Spleen (tissue), 11 donors: ENCODE measurements at regions not wholly inside any gene's neighbourhood (a gene's known extent, or its start where the extent isn't known, plus 50 kb on each side); places are given as distances from the start of the nearest gene placed in this dataset.

ENCODE experiments used
- DNase-seq: peaks from one replicate; pipeline ENCODE4 v3.0.0-alpha.2; 2020
- H3K27ac ChIP-seq, 8 donors: fragments of 200-600 bp; sonication (generic) in 7 of 8; 1 replicate in 4 of 8; 2 replicates in 4 of 8; pipeline versions ENCODE4 v1.5.0 to v1.8.0; 2016 to 2021; ENCODE audit warnings: inconsistent platforms in 4 of 8, mild to moderate bottlenecking in 4 of 8, moderate library complexity in 1 of 8
- H3K27me3 ChIP-seq, 7 donors: fragments of 200-600 bp; sonication (generic) in 6 of 7; replicated peaks in 1 of 7; 1 replicate in 4 of 7; 2 replicates in 3 of 7; pipeline versions ENCODE4 v1.5.0 to v1.8.0; 2016 to 2021; ENCODE audit warnings: inconsistent platforms in 3 of 7, mild to moderate bottlenecking in 1 of 7
- H3K36me3 ChIP-seq, 6 donors: fragments of 200-600 bp; sonication (generic) in 5 of 6; 1 replicate in 4 of 6; 2 replicates in 2 of 6; pipeline versions ENCODE4 v1.5.0 to v1.8.0; 2016 to 2021; ENCODE audit warnings: inconsistent platforms in 2 of 6
- H3K4me1 ChIP-seq, 6 donors: fragments of 200-600 bp; sonication (generic) in 5 of 6; 1 replicate in 3 of 6; 2 replicates in 3 of 6; pipeline versions ENCODE4 v1.5.0 to v1.8.0; 2016 to 2021; ENCODE audit warnings: inconsistent platforms in 3 of 6
- H3K4me3 ChIP-seq, 8 donors: fragments of 200-600 bp; sonication (generic) in 7 of 8; 1 replicate in 4 of 8; 2 replicates in 4 of 8; pipeline versions ENCODE4 v1.5.0 to v1.8.0; 2016 to 2021; ENCODE audit warnings: inconsistent platforms in 4 of 8, mild to moderate bottlenecking in 4 of 8, moderate library complexity in 2 of 8
- H3K9me3 ChIP-seq, 8 donors: fragments of 200-600 bp; sonication (generic) in 7 of 8; 1 replicate in 4 of 8; 2 replicates in 4 of 8; pipeline versions ENCODE4 v1.5.0 to v1.8.0; 2016 to 2021; ENCODE audit warnings: inconsistent platforms in 4 of 8
- POLR2A ChIP-seq, 3 donors: fragments of 450-650 bp; IDR thresholded peaks; one replicate each; pipeline ENCODE4 v1.5.1; 2017; ENCODE audit warnings: antibody characterized with exemption in 3 of 3, mild to moderate bottlenecking in 1 of 3
- POLR2AphosphoS5 ChIP-seq, 3 donors: sonication (generic); formaldehyde crosslinking; IDR thresholded peaks; one replicate each; pipeline ENCODE4 v1.5.1; 2017; ENCODE audit warnings: antibody characterized with exemption in 3 of 3
- WGBS, 5 donors: extraction: QIAGEN DNeasy Blood & Tissue Kit in 3 of 5; methylation state at CpG; one replicate each; pipeline versions ENCODE4 v1.1.5 to v1.1.7; 2013 to 2018; 5-methylcytosine and 5-hydroxymethylcytosine counted together
- intact Hi-C: fragments of 100-400 bp; cut with DNase I; formaldehyde crosslinking; loops from one replicate; pipeline ENCODE4 v1.15.0; 2023; ENCODE audit warnings: low total_unique reads
- TF ChIP-seq, protein P1 (sequence below), 11 experiments: fragments of 200-600 bp in 7 of 11; fragments of 450-650 bp in 4 of 11; sonication (generic) in 4 of 11; IDR thresholded peaks in 8 of 11; conservative IDR thresholded peaks in 3 of 11; 1 replicate in 7 of 11; 2 replicates in 4 of 11; pipeline versions ENCODE4 v1.4.0 to v1.8.0; 2016 to 2021; ENCODE audit warnings: antibody characterized with exemption in 11 of 11, inconsistent platforms in 4 of 11, mild to moderate bottlenecking in 1 of 11
- donor health status: healthy with polysubstance abuse.
- donor health status: DM: no; HTN: no; CAD: no; lungs with moderate emphysema.
- donor health status: DM: no; HTN: no; CAD: no.
- donor health status: Bipolar disorder and iron deficiency.
- donor health status: healthy.
- donor health status: DM: no; HTN: no; CAD: no.
- donor health status: DM: yes; HTN: yes; CAD: no.

DNA sequence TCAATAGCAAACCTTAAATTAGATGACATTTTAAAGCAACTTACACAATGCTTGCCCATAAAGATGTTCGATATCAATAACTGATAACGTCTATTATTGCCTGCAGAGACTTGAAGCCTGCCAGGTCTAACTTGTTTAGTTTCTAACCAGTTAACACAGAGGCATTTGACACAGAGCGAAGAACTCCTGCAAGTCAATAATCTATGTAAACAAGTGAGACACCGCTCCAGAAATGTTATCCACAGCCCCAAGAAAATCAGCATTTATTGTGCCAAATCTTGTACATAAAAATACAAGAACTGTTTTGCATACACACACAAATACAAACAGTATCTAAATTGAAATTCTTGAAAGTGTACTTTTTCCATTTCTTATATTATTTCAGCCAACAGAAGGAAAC lies 236.0 kb upstream of the DIO3 start:
- TF ChIP-seq POLR2AphosphoS5 (IDR thresholded peaks at IDR 0.05) (no peak), POLR2A (IDR thresholded peaks at IDR 0.05) (no peak)
- TF ChIP-seq, protein P1, sequence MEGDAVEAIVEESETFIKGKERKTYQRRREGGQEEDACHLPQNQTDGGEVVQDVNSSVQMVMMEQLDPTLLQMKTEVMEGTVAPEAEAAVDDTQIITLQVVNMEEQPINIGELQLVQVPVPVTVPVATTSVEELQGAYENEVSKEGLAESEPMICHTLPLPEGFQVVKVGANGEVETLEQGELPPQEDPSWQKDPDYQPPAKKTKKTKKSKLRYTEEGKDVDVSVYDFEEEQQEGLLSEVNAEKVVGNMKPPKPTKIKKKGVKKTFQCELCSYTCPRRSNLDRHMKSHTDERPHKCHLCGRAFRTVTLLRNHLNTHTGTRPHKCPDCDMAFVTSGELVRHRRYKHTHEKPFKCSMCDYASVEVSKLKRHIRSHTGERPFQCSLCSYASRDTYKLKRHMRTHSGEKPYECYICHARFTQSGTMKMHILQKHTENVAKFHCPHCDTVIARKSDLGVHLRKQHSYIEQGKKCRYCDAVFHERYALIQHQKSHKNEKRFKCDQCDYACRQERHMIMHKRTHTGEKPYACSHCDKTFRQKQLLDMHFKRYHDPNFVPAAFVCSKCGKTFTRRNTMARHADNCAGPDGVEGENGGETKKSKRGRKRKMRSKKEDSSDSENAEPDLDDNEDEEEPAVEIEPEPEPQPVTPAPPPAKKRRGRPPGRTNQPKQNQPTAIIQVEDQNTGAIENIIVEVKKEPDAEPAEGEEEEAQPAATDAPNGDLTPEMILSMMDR (IDR thresholded peaks at IDR 0.05 in 8 of 11, conservative IDR thresholded peaks at IDR 0.05 in 3 of 11) = no peak
- WGBS, 5 donors = 92 to 95% (median 93%) methylated on average over 4 of the region's 4 CpGs
- intact Hi-C loops = no loop called here

DNA sequence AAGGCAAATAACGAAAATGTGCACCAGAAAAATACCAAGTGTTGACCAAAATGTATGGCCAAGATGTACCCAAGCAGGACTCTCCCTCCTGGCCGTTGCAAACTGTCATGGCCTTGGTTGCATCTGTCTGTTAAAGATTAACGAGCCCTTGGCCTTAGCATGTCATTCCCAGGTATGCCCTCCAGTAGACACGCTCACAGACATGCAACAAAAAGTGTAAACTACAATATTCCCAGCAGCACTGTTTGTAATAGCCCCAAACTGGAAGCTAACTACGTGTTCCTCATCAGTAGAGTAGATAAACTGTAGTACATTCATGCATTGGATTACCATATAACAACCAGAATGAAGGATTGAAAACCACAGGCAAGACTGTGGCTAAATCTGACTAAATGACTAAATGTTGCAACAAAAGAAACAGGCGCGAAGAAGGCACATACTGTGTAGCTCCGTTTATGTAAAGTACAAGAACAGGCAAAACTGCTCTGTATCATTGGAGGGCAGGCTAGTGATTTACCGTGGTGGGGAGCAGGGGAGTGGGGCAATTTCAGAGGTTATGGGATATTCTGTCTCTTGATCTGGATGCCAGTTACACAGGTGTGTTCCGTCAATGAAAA lies 232.8 kb upstream of the DIO3 start:
- WGBS, 5 donors = 65 to 91% (median 70%) methylated on average over 10 of the region's 10 CpGs
- TF ChIP-seq POLR2AphosphoS5 (IDR thresholded peaks at IDR 0.05) (no peak), POLR2A (IDR thresholded peaks at IDR 0.05) (no peak)
- TF ChIP-seq, protein P1 (IDR thresholded peaks at IDR 0.05 in 8 of 11, conservative IDR thresholded peaks at IDR 0.05 in 3 of 11) = no peak
- intact Hi-C loops = no loop called here

More for the DNA sequence above, 236.0 kb upstream of the DIO3 start:
- Histone ChIP-seq H3K36me3 (no peaks in the 10 kb centered on the region), H3K4me1 (no peaks in the 10 kb centered on the region), H3K27ac (no peak overlapping the region), H3K9me3 (peaks cover 0 to 38% (median 31%) of the 10 kb centered on the region in 8 donors), H3K27me3 (no peaks in the 10 kb centered on the region), H3K4me3 (no peak overlapping the region)
- no peak for DNase-seq

DNA sequence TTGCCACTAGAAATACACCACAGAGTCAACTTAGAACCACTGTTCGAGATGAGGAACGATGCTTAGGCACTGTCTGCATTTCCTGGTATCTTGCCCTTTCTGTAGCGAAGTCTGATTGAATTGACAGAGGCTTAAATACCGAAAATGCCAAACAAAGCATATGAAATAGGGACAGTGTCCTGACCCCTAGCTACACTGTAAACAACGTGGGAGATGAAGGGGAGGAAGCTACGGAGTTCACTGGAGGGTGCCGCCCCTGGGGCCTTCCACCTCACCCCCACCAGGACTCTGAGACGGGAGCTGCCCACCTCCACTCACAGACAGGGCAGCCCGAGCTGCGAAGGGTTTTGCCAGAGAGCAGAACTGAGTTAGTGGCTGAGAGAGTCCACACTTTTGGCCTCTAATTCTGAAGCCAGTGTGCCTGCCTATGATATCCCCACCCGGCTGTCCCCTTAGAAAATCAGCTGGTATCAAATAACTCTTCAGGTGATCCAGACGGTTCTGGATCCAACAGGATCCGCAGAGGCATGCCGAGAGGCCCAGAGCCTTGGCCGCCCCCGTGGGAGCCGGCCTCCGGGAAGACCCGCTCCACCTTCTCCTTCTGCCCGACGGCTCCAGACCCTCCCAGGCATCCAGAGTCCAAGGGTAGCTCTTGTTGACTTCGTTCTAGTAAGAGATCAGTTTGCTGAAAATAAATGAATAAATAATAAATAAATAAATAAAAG lies 230.7 kb upstream of the DIO3 start:
- H3K36me3 ChIP-seq = no peaks in the 10 kb centered on the region
- intact Hi-C loops = no loop called here
- peaks cover 0 to 4% (median 0%) of the 10 kb centered on the region in 8 donors for H3K9me3 ChIP-seq
- WGBS, 5 donors = 83 to 90% (median 84%) methylated on average over 22 of the region's 22 CpGs
- H3K4me1 ChIP-seq = no peaks in the 10 kb centered on the region
- H3K27me3 ChIP-seq = peaks cover 0 to 18% (median 0%) of the 10 kb centered on the region in 7 donors
- TF ChIP-seq POLR2A (IDR thresholded peaks at IDR 0.05) (no peak), POLR2AphosphoS5 (IDR thresholded peaks at IDR 0.05) (no peak)
- TF ChIP-seq, protein P1 (IDR thresholded peaks at IDR 0.05 in 8 of 11, conservative IDR thresholded peaks at IDR 0.05 in 3 of 11) = no peak
- no peak for DNase-seq
- H3K4me3 ChIP-seq = no peak overlapping the region
- no peak overlapping the region for H3K27ac ChIP-seq

More for the DNA sequence above, 232.8 kb upstream of the DIO3 start:
- no peaks in the 10 kb centered on the region for H3K4me1 ChIP-seq
- peaks cover 0 to 13% (median 0%) of the 10 kb centered on the region in 7 donors for H3K27me3 ChIP-seq
- no peak overlapping the region for H3K27ac ChIP-seq
- H3K36me3 ChIP-seq = no peaks in the 10 kb centered on the region
- no peak for DNase-seq
- H3K4me3 ChIP-seq = no peak overlapping the region
- H3K9me3 ChIP-seq = peaks cover 0 to 24% (median 19%) of the 10 kb centered on the region in 8 donors

DNA sequence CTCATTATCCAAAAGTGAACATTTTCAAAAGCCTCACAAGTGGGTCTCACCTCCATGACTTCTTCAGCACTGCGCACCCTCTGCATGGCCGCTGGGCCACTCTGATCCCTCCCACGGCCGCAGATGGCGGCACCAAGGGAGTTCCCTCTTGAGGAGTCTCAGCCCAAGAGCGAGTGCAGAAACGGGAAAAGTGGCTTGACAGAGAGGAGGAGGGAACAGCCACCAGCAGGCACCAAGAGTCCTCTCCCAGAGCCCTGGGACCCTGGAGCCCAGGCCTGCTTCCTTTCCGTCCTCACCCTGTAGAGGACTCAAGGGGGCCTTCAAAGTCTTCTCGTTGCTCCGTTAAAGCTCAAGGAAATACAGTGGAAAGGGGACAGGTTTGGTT lies 230.2 kb upstream of the DIO3 start:
- TF ChIP-seq, protein P1 (IDR thresholded peaks at IDR 0.05 in 8 of 11, conservative IDR thresholded peaks at IDR 0.05 in 3 of 11) = no peak
- no peak for TF ChIP-seq POLR2AphosphoS5 (IDR thresholded peaks at IDR 0.05)
- no peak for TF ChIP-seq POLR2A (IDR thresholded peaks at IDR 0.05)
- WGBS, 5 donors = 76 to 93% (median 88%) methylated on average over 10 of the region's 10 CpGs
- H3K4me3 ChIP-seq = no peak overlapping the region
- intact Hi-C loops = no loop called here
- DNase-seq = no peak
- H3K36me3 ChIP-seq = no peaks in the 10 kb centered on the region
- H3K27me3 ChIP-seq = peaks cover 0 to 18% (median 0%) of the 10 kb centered on the region in 7 donors
- H3K9me3 ChIP-seq = no peaks in the 10 kb centered on the region
- H3K27ac ChIP-seq = no peak overlapping the region
- H3K4me1 ChIP-seq = no peaks in the 10 kb centered on the region
